Thymus (tissue), 11 donors: ENCODE measurements at regions not wholly inside any gene's neighbourhood (a gene's known extent, or its start where the extent isn't known, plus 50 kb on each side); places are given as distances from the start of the nearest gene placed in this dataset.

Experiments used
- DNase-seq, 9 donors: peaks; one replicate each; pipeline ENCODE4 v3.0.0-alpha.2; 2013; ENCODE audit warnings: low spot score in 9 of 9, low read depth in 6 of 9, missing footprints in 1 of 9
- H3K27ac ChIP-seq, 2 donors: one replicate each; pipeline ENCODE4 v1.5.1; 2013; ENCODE audit warnings: control low read depth in 1 of 2, low read depth in 1 of 2, low read length in 1 of 2, mild to moderate bottlenecking in 1 of 2, moderate library complexity in 1 of 2
- H3K27me3 ChIP-seq, 2 donors: one replicate each; pipeline ENCODE4 v1.5.1; 2013; ENCODE audit warnings: low read length in 1 of 2; ENCODE audit not compliant: control insufficient read depth in 2 of 2, insufficient read depth in 1 of 2
- H3K36me3 ChIP-seq, 2 donors: one replicate each; pipeline ENCODE4 v1.5.1; 2013; ENCODE audit warnings: low read length in 1 of 2, mild to moderate bottlenecking in 1 of 2, moderate library complexity in 1 of 2; ENCODE audit not compliant: control insufficient read depth in 2 of 2, insufficient read depth in 2 of 2
- H3K4me1 ChIP-seq, 2 donors: one replicate each; pipeline ENCODE4 v1.5.1; 2013; ENCODE audit warnings: low read length in 2 of 2; ENCODE audit not compliant: control insufficient read depth in 2 of 2, insufficient read depth in 2 of 2
- H3K4me3 ChIP-seq, 2 donors: one replicate each; pipeline ENCODE4 v1.5.1; 2013; ENCODE audit warnings: low read length in 2 of 2, control low read depth in 1 of 2, mild to moderate bottlenecking in 1 of 2
- H3K9me3 ChIP-seq, 2 donors: one replicate each; pipeline ENCODE4 v1.5.1; 2013; ENCODE audit warnings: low read length in 1 of 2, mild to moderate bottlenecking in 1 of 2; ENCODE audit not compliant: control insufficient read depth in 2 of 2, insufficient read depth in 1 of 2
- WGBS: extraction: QIAGEN DNeasy Blood & Tissue Kit; methylation state at CpG from one replicate; pipeline ENCODE4 v1.1.7; 2013; 5-methylcytosine and 5-hydroxymethylcytosine counted together
- donor health status: healthy.

DNA sequence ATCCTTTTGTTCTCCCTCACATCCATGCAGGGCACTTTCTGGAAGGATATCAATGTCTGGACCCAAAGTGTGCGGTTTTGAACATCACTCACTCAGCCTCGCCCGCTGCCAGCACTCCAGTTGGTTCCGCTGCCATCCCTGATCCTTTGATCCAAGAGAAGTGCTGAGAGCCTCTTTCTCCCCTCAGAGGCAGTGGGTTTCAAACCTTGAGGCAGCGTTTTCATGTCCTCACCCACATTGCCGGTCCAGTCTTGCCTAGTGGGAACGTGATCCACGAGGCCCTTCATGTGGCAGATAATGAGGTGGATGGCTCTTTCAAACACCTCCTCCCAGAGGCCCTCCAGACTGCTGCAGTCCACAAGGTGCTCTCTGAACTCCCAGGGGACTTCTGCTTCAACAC lies 122.2 kb downstream of the ACTL8 start:
- no peaks in the 10 kb centered on the region for H3K9me3 ChIP-seq
- 90% methylated on average over 8 of the region's 8 CpGs for WGBS
- H3K4me3 ChIP-seq, result no peak overlapping the region
- no peaks in the 10 kb centered on the region for H3K36me3 ChIP-seq
- H3K4me1 ChIP-seq, result no peaks in the 10 kb centered on the region
- H3K27me3 ChIP-seq, result no peaks in the 10 kb centered on the region
- no peak overlapping the region for H3K27ac ChIP-seq
- no peak for DNase-seq

- Histone ChIP-seq H3K27ac (no peak overlapping the region), H3K4me3 (no peak overlapping the region), H3K27me3 (no peaks in the 10 kb centered on the region), H3K4me1 (no peaks in the 10 kb centered on the region), H3K9me3 (no peaks in the 10 kb centered on the region), H3K36me3 (no peaks in the 10 kb centered on the region)
- DNase-seq, result no peak
- 89% methylated on average over 7 of the region's 7 CpGs for WGBS
These were observed 122.8 kb downstream of the ACTL8 start for GRCh38 chr1:17877896-17878295.

DNA sequence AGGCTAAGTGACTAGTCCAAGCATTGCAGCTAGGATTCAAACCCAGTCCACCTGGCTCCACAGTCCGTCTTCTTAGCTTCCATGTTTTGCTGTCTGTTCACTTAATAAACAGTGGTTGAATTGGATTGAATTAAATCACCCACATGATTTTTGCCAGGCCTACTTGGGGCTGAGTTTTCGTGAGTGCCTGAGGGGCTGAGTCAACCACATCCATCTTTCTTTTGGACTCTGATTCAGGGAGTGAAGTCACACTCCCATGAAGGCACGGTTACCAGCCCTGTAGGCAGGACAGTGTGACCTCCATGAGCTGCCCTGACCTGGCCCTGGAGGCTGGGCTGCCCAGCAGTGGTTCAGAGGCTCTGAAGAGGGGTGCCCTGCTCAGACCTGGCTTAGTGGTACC lies 123.7 kb downstream of the ACTL8 start:
- no peaks in the 10 kb centered on the region for H3K4me1 ChIP-seq
- H3K27ac ChIP-seq, result no peak overlapping the region
- H3K4me3 ChIP-seq, result no peak overlapping the region
- no peaks in the 10 kb centered on the region for H3K36me3 ChIP-seq
- DNase-seq, result no peak
- no peaks in the 10 kb centered on the region for H3K9me3 ChIP-seq
- no peaks in the 10 kb centered on the region for H3K27me3 ChIP-seq
- WGBS, result 72% methylated on average over 3 of the region's 3 CpGs

- H3K27ac ChIP-seq, result no peak overlapping the region
- H3K27me3 ChIP-seq, result no peaks in the 10 kb centered on the region
- no peaks in the 10 kb centered on the region for H3K36me3 ChIP-seq
- no peaks in the 10 kb centered on the region for H3K9me3 ChIP-seq
- no peak for DNase-seq
- H3K4me3 ChIP-seq, result no peak overlapping the region
- no peaks in the 10 kb centered on the region for H3K4me1 ChIP-seq
- 87% methylated on average over 10 of the region's 10 CpGs for WGBS
These were observed 125.3 kb downstream of the ACTL8 start for GRCh38 chr1:17880449-17880848.

GRCh38 chr1:17881761-17882160 lies 126.6 kb downstream of the ACTL8 start:
- WGBS, result 32% methylated on average over 8 of the region's 8 CpGs
- Histone ChIP-seq H3K27ac (no peak overlapping the region), H3K27me3 (no peaks in the 10 kb centered on the region), H3K4me1 (no peaks in the 10 kb centered on the region), H3K36me3 (no peaks in the 10 kb centered on the region), H3K9me3 (no peaks in the 10 kb centered on the region), H3K4me3 (no peak overlapping the region)
- DNase-seq, result no peak

DNA sequence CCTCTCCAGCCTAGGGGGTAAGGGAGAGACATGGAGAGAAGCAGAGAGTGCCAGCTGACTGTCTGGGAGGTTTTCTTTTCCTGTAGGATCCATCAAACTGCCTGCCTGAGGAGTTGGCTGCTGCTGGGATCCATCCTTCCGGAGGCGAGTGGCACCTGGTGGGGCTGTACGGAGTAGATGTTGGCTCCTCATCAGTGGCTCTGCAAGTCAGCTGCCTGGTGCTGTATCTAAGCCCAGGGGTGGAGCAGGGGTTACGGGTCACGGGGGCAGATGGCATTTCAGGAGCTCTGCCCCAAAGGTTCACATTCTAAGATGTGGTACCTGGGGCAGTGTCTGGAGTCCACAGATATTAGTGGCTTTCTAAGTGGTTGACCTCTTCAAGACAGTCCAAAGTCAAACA lies 128.0 kb downstream of the ACTL8 start:
- Histone ChIP-seq H3K9me3 (no peaks in the 10 kb centered on the region), H3K4me3 (no peak overlapping the region), H3K27me3 (no peaks in the 10 kb centered on the region), H3K27ac (no peak overlapping the region), H3K4me1 (no peaks in the 10 kb centered on the region), H3K36me3 (no peaks in the 10 kb centered on the region)
- no peak for DNase-seq
- 95% methylated on average over 5 of the region's 5 CpGs for WGBS

- Histone ChIP-seq H3K4me1 (no peaks in the 10 kb centered on the region), H3K27ac (no peak overlapping the region), H3K9me3 (no peaks in the 10 kb centered on the region), H3K4me3 (no peak overlapping the region), H3K27me3 (no peaks in the 10 kb centered on the region), H3K36me3 (no peaks in the 10 kb centered on the region)
- WGBS, result 91% methylated on average over 12 of the region's 12 CpGs
- DNase-seq, result no peak
These were observed 128.7 kb downstream of the ACTL8 start for GRCh38 chr1:17883662-17884395.

- no peaks in the 10 kb centered on the region for H3K27me3 ChIP-seq
These were observed 130.7 kb downstream of the ACTL8 start for GRCh38 chr1:17885663-17886320.

DNA sequence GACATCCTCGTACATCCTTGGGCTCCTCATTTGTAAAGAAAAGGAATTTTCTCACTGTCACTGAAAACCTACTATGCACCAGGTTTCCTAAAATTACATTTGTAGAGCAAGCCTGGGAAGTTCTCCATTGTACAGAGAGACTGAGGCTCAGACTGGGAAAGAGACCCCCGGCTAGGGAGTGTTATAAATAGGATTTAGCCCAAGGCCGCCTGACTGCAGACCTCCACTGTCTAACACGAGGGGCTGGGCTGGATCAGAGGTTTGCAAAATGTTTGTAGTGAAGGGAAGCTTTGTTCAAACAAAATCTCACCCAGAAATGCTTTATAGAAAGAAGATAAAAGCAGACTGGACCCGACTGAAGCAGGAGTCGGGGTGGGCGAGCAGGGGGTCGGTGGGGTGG lies 131.3 kb downstream of the ACTL8 start:
- no peaks in the 10 kb centered on the region for H3K9me3 ChIP-seq
- no peaks in the 10 kb centered on the region for H3K4me1 ChIP-seq
- 83% methylated on average over 8 of the region's 8 CpGs for WGBS
- H3K27me3 ChIP-seq, result no peaks in the 10 kb centered on the region
- H3K36me3 ChIP-seq, result no peaks in the 10 kb centered on the region
- H3K4me3 ChIP-seq, result no peak overlapping the region
- no peak overlapping the region for H3K27ac ChIP-seq
- DNase-seq, result no peak

More at GRCh38 chr1:17885663-17886320, 130.7 kb downstream of the ACTL8 start:
- no peaks in the 10 kb centered on the region for H3K9me3 ChIP-seq
- no peak overlapping the region for H3K27ac ChIP-seq
- H3K4me1 ChIP-seq, result no peaks in the 10 kb centered on the region
- 89% methylated on average over 10 of the region's 10 CpGs for WGBS
- DNase-seq, result no peak
- H3K36me3 ChIP-seq, result no peaks in the 10 kb centered on the region
- H3K4me3 ChIP-seq, result no peak overlapping the region
